HL-60 (cell line): ENCODE measurements at regions not wholly inside any gene's neighbourhood (a gene's known extent, or its start where the extent isn't known, plus 50 kb on each side); places are given as distances from the start of the nearest gene placed in this dataset.

ENCODE experiments used
- DNase-seq, 2 experiments: peaks; one replicate each; pipeline ENCODE4 v3.0.0-alpha.2; 2010 to 2020; ENCODE audit warnings: low read depth in 1 of 2, low spot score in 1 of 2
- H3K27ac ChIP-seq: fragments of 250-450 bp; sonication (Bioruptor Pico); replicated peaks from 2 replicates; pipeline ENCODE4 v1.5.1; 2020; ENCODE audit warnings: mild to moderate bottlenecking, moderate library complexity
- H3K27me3 ChIP-seq: fragments of 250-450 bp; sonication (Bioruptor Pico); 2 replicates; pipeline ENCODE4 v1.5.1; 2021; ENCODE audit warnings: mild to moderate bottlenecking, moderate library complexity; ENCODE audit not compliant: insufficient read depth, poor library complexity, severe bottlenecking
- H3K4me3 ChIP-seq: replicated peaks from 2 replicates; pipeline ENCODE4 v1.5.1; 2011; ENCODE audit warnings: mild to moderate bottlenecking, control low read depth, low read length; ENCODE audit not compliant: insufficient read depth
- GABPA ChIP-seq: IDR thresholded peaks from 2 replicates; pipeline ENCODE4 v1.6.1; 2012; ENCODE audit warnings: low read depth
- POLR2AphosphoS5 ChIP-seq: IDR thresholded peaks from 2 replicates; pipeline ENCODE4 v1.6.1; 2012; ENCODE audit warnings: low read depth
- SPI1 ChIP-seq: IDR thresholded peaks from 2 replicates; pipeline ENCODE4 v1.6.1; 2012; ENCODE audit warnings: low read depth, mild to moderate bottlenecking, borderline replicate concordance
- TF ChIP-seq, protein P1 (sequence below): IDR thresholded peaks from 2 replicates; pipeline ENCODE4 v1.6.1; 2012; ENCODE audit warnings: low read depth; ENCODE audit not compliant: insufficient replicate concordance
- TF ChIP-seq, protein P2 (sequence below): IDR thresholded peaks from one replicate; pipeline ENCODE4 v1.5.1; 2011; ENCODE audit warnings: low read length, control low read depth, inconsistent platforms; ENCODE audit not compliant: insufficient read depth

DNA sequence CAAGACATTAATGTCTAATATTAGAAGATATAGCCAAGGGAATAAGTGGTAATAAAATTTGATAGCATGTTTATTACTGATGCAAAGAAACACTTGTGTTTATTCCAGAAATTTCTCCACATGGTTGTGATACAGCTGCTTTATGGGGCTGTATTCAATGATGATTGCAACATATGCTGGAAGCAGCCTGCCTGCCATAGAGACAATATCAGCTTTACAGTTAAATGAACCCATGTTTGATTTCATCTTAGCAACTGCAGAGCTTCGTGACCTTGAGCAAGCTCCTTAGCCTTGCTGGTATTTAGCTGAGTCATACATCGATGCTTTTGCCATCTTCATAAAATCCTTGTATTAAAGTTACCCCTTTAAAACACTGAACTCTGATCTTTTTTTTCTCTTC is 168.1 kb upstream of the STAC start:
- DNase-seq, result no peak
- H3K27ac ChIP-seq, result no peak overlapping the region
- H3K4me3 ChIP-seq, result no peak overlapping the region
- no peaks in the 10 kb centered on the region for H3K27me3 ChIP-seq
- TF ChIP-seq SPI1 (no peak), POLR2AphosphoS5 (no peak), GABPA (no peak)
- TF ChIP-seq, protein P1, sequence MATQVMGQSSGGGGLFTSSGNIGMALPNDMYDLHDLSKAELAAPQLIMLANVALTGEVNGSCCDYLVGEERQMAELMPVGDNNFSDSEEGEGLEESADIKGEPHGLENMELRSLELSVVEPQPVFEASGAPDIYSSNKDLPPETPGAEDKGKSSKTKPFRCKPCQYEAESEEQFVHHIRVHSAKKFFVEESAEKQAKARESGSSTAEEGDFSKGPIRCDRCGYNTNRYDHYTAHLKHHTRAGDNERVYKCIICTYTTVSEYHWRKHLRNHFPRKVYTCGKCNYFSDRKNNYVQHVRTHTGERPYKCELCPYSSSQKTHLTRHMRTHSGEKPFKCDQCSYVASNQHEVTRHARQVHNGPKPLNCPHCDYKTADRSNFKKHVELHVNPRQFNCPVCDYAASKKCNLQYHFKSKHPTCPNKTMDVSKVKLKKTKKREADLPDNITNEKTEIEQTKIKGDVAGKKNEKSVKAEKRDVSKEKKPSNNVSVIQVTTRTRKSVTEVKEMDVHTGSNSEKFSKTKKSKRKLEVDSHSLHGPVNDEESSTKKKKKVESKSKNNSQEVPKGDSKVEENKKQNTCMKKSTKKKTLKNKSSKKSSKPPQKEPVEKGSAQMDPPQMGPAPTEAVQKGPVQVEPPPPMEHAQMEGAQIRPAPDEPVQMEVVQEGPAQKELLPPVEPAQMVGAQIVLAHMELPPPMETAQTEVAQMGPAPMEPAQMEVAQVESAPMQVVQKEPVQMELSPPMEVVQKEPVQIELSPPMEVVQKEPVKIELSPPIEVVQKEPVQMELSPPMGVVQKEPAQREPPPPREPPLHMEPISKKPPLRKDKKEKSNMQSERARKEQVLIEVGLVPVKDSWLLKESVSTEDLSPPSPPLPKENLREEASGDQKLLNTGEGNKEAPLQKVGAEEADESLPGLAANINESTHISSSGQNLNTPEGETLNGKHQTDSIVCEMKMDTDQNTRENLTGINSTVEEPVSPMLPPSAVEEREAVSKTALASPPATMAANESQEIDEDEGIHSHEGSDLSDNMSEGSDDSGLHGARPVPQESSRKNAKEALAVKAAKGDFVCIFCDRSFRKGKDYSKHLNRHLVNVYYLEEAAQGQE, result no peak
- TF ChIP-seq, protein P2, sequence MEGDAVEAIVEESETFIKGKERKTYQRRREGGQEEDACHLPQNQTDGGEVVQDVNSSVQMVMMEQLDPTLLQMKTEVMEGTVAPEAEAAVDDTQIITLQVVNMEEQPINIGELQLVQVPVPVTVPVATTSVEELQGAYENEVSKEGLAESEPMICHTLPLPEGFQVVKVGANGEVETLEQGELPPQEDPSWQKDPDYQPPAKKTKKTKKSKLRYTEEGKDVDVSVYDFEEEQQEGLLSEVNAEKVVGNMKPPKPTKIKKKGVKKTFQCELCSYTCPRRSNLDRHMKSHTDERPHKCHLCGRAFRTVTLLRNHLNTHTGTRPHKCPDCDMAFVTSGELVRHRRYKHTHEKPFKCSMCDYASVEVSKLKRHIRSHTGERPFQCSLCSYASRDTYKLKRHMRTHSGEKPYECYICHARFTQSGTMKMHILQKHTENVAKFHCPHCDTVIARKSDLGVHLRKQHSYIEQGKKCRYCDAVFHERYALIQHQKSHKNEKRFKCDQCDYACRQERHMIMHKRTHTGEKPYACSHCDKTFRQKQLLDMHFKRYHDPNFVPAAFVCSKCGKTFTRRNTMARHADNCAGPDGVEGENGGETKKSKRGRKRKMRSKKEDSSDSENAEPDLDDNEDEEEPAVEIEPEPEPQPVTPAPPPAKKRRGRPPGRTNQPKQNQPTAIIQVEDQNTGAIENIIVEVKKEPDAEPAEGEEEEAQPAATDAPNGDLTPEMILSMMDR, result no peak

DNA sequence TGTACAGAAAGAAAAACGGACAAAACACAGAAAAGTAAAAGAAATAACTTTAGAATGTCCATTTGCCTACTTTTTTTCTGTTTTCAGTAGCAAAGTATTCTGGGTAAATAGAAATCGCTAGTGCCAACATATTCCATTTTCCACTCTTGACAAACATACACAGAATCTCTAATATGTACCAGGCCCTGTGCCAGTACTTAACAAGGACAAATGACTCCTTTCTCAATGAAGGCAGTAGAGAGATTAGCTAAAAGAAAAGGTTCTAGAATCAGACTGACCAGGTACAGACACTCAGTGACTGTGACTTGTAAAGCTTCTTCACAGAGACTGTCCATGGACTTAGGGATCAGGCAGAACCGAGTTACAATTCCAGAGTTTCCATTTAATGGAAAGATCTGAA is 165.8 kb upstream of the STAC start:
- TF ChIP-seq, protein P1, result no peak
- TF ChIP-seq POLR2AphosphoS5 (no peak), GABPA (no peak), SPI1 (no peak)
- TF ChIP-seq, protein P2, result no peak
- no peak overlapping the region for H3K27ac ChIP-seq
- DNase-seq, result no peak

DNA sequence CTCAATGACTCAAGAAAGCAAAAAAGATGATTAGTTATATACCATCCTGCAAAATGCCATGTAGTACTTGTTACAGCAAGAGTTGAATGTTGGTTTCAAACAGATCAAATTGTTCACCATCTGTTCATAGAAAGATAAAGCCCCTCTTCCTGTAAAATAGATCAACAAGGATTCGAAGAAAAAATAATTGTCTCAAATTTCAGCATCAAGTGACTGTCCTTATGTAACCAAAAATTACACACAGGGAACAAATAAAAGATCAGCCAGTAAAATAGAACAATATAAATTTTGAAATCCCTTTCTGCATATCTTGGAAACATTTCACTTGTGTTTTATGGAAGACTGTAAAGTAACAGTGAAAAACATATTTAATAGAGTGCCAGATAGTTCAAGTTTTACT is 165.1 kb upstream of the STAC start:
- Histone ChIP-seq H3K27ac (no peak overlapping the region), H3K27me3 (no peaks in the 10 kb centered on the region), H3K4me3 (no peak overlapping the region)
- no peak for DNase-seq
- TF ChIP-seq POLR2AphosphoS5, result no peak
- TF ChIP-seq, protein P1, result no peak
- no peak for TF ChIP-seq GABPA
- TF ChIP-seq, protein P2, result no peak
- TF ChIP-seq SPI1, result no peak

More for the DNA sequence above, 165.8 kb upstream of the STAC start:
- Histone ChIP-seq H3K27me3 (no peaks in the 10 kb centered on the region), H3K4me3 (no peak overlapping the region)
